Liver (tissue), 3 donors: ENCODE measurements at regions not wholly inside any gene's neighbourhood (a gene's known extent, or its start where the extent isn't known, plus 50 kb on each side); places are given as distances from the start of the nearest gene placed in this dataset.

ENCODE experiments used
- EGR1 ChIP-seq, 2 donors: IDR thresholded peaks; 2 replicates each; pipeline ENCODE4 v1.6.1; 2016 to 2018; ENCODE audit warnings: antibody characterized with exemption in 2 of 2, low read depth in 2 of 2
- JUND ChIP-seq, 2 donors: IDR thresholded peaks; 2 replicates each; pipeline ENCODE4 v1.6.1; 2016; ENCODE audit warnings: antibody characterized with exemption in 2 of 2
- RAD21 ChIP-seq, 2 donors: IDR thresholded peaks; 2 replicates each; pipeline ENCODE4 v1.6.1; 2016; ENCODE audit warnings: antibody characterized with exemption in 2 of 2, mild to moderate bottlenecking in 2 of 2
- YY1 ChIP-seq: IDR thresholded peaks from 2 replicates; pipeline ENCODE4 v1.6.1; 2016; ENCODE audit warnings: antibody characterized with exemption, mild to moderate bottlenecking
- TF ChIP-seq, protein P1 (sequence below): fragments of 150-350 bp; IDR thresholded peaks from 2 replicates; pipeline ENCODE4 v1.5.1; 2017; ENCODE audit warnings: improper control_type of control experiment, low read depth, low read length; ENCODE audit not compliant: missing input control
- TF ChIP-seq, protein P2 (sequence below): IDR thresholded peaks from 2 replicates; pipeline ENCODE4 v1.6.1; 2016; ENCODE audit warnings: antibody characterized with exemption
- donor health status: healthy.
- donor health status: healthy.

- TF ChIP-seq JUND (IDR thresholded peaks at IDR 0.05), result no peak
- no peak for TF ChIP-seq YY1
- TF ChIP-seq, protein P1, sequence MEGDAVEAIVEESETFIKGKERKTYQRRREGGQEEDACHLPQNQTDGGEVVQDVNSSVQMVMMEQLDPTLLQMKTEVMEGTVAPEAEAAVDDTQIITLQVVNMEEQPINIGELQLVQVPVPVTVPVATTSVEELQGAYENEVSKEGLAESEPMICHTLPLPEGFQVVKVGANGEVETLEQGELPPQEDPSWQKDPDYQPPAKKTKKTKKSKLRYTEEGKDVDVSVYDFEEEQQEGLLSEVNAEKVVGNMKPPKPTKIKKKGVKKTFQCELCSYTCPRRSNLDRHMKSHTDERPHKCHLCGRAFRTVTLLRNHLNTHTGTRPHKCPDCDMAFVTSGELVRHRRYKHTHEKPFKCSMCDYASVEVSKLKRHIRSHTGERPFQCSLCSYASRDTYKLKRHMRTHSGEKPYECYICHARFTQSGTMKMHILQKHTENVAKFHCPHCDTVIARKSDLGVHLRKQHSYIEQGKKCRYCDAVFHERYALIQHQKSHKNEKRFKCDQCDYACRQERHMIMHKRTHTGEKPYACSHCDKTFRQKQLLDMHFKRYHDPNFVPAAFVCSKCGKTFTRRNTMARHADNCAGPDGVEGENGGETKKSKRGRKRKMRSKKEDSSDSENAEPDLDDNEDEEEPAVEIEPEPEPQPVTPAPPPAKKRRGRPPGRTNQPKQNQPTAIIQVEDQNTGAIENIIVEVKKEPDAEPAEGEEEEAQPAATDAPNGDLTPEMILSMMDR, result no peak
- no peak for TF ChIP-seq RAD21 (IDR thresholded peaks at IDR 0.05)
- TF ChIP-seq, protein P2, sequence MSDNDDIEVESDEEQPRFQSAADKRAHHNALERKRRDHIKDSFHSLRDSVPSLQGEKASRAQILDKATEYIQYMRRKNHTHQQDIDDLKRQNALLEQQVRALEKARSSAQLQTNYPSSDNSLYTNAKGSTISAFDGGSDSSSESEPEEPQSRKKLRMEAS, result no peak
- TF ChIP-seq EGR1 (IDR thresholded peaks at IDR 0.05; ENCODE audit: low read depth in 2 of 2), result no peak
Observed at GRCh38 chr17:52255347-52255746, 96.8 kb upstream of the CA10 start.
